ENCODE measurements at regions not wholly inside any gene's neighbourhood (a gene's known extent, or its start where the extent isn't known, plus 50 kb on each side); places are given as distances from the start of the nearest gene placed in this dataset.

- Histone ChIP-seq H3K9ac (ENCODE audit: insufficient read depth in 1 of 2, low read depth in 2 of 2, low read length in 2 of 2) (no peak overlapping the region), H3K4me1 (replicated peaks in 1 of 2; ENCODE audit: control insufficient read depth in 2 of 2, insufficient read depth in 2 of 2, low read length in 2 of 2) (no peaks in the 10 kb centered on the region), H3K36me3 (ENCODE audit: control insufficient read depth, insufficient read depth, low read length) (no peaks in the 10 kb centered on the region), H3K79me2 (ENCODE audit: control insufficient read depth, insufficient read depth, low read length) (no peaks in the 10 kb centered on the region), H2AFZ (ENCODE audit: low read depth, low read length) (no peak overlapping the region), H3K9me1 (ENCODE audit: control insufficient read depth, insufficient read depth, low read length) (no peaks in the 10 kb centered on the region), H3K4me3 (no peak overlapping the region), H3K27me3 (ENCODE audit: control insufficient read depth in 2 of 2, insufficient read depth in 2 of 2, low read length in 2 of 2) (peaks cover 12 to 60% of the 10 kb centered on the region in 2 experiments; a peak in 3 of 5 replicates), H4K20me1 (replicated peaks; ENCODE audit: control insufficient read depth, insufficient read depth, low read length) (no peaks in the 10 kb centered on the region; the same call in 1 of the 2 replicates), H3K4me2 (ENCODE audit: insufficient read depth, low read length) (no peak overlapping the region), H3K9me3 (replicated peaks; ENCODE audit: control insufficient read depth, insufficient read depth, low read depth, low read length) (no peaks in the 10 kb centered on the region), H3K27ac (ENCODE audit: extremely low read depth, low read depth, low read length) (no peak overlapping the region)
- no peak for DNase-seq (ENCODE audit: extremely low read depth in 1 of 4, low spot score in 3 of 4)
- CTCF ChIA-PET (ENCODE audit: low intra/inter-chr PET ratio) = no interaction called here
- 0% methylated on average over 4 of the region's 4 CpGs for WGBS (ENCODE audit: insufficient coverage, low coverage, missing lambda C conversion rate)
- intact Hi-C loops (cut with micrococcal nuclease) (no loop called here), in situ Hi-C loops (cut with MboI) (no loop called here)
- FAIRE-seq = no peak
- no peak for ATAC-seq
- no TSS peak for BruUV-seq (replicated peaks)
- POLR2A ChIA-PET = no interaction called here
- TF ChIP-seq NRF1 (conservative IDR thresholded peaks at IDR 0.05 in 1 of 2, IDR thresholded peaks at IDR 0.05 in 1 of 2) (no peak), PRMT5 (CRISPR knock-in tag; IDR thresholded peaks at IDR 0.05) (no peak), ZNF408 (CRISPR knock-in tag; IDR thresholded peaks at IDR 0.05; ENCODE audit: low read depth) (no peak), NELFE (IDR thresholded peaks at IDR 0.05; ENCODE audit: insufficient read depth, insufficient read length) (no peak), MYC (IDR thresholded peaks at IDR 0.05; ENCODE audit: low read depth, low read length) (no peak), MYC (CRISPR knock-in tag; IDR thresholded peaks at IDR 0.05; ENCODE audit: borderline replicate concordance, low read depth) (no peak), ERF (CRISPR knock-in tag; IDR thresholded peaks at IDR 0.05) (no peak), HMGXB4 (CRISPR knock-in tag; IDR thresholded peaks at IDR 0.05) (no peak), CREBBP (IDR thresholded peaks at IDR 0.05; ENCODE audit: low read depth, low read length) (no peak), HINFP (tag; conservative IDR thresholded peaks at IDR 0.05; ENCODE audit: low read depth) (no peak), HNRNPUL1 (IDR thresholded peaks at IDR 0.05; ENCODE audit: low read length) (no peak), TSHZ1 (CRISPR knock-in tag; IDR thresholded peaks at IDR 0.05) (no peak), SNRNP70 (optimal IDR thresholded peaks at IDR 0.05; ENCODE audit: low read depth, low read length) (no peak), TAL1 (IDR thresholded peaks at IDR 0.05) (no peak)
- TF ChIP-seq, protein P1, sequence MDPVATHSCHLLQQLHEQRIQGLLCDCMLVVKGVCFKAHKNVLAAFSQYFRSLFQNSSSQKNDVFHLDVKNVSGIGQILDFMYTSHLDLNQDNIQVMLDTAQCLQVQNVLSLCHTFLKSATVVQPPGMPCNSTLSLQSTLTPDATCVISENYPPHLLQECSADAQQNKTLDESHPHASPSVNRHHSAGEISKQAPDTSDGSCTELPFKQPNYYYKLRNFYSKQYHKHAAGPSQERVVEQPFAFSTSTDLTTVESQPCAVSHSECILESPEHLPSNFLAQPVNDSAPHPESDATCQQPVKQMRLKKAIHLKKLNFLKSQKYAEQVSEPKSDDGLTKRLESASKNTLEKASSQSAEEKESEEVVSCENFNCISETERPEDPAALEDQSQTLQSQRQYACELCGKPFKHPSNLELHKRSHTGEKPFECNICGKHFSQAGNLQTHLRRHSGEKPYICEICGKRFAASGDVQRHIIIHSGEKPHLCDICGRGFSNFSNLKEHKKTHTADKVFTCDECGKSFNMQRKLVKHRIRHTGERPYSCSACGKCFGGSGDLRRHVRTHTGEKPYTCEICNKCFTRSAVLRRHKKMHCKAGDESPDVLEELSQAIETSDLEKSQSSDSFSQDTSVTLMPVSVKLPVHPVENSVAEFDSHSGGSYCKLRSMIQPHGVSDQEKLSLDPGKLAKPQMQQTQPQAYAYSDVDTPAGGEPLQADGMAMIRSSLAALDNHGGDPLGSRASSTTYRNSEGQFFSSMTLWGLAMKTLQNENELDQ (CRISPR knock-in tag; IDR thresholded peaks at IDR 0.05; ENCODE audit: borderline replicate concordance) = no peak
Observed at GRCh38 chr12:131510431-131510830, 200.5 kb upstream of the SFSWAP start.
